Activated CD4-positive, alpha-beta T cell treated with anti-CD3 and anti-CD28 coated beads for 36 hours (primary cell): ENCODE measurements at regions not wholly inside any gene's neighbourhood (a gene's known extent, or its start where the extent isn't known, plus 50 kb on each side); places are given as distances from the start of the nearest gene placed in this dataset.

Experiments
- ATAC-seq: fragments of 200-7000 bp; cut with Tn5 transposase; one replicate; pipeline ENCODE4 v1.10.0; 2021; ENCODE audit warnings: mild to moderate bottlenecking, moderate library complexity
- CTCF ChIA-PET: fragments of 350-600 bp; sonication (Branson Sonifier 250); formaldehyde crosslinking; loops from one replicate; lab custom pipeline; 2021; ENCODE audit warnings: antibody characterized with exemption; lab: Charles Lee
- POLR2A ChIA-PET: fragments of 350-600 bp; sonication (Branson Sonifier 250); formaldehyde crosslinking; loops from one replicate; lab custom pipeline; 2021; ENCODE audit warnings: antibody characterized with exemption, inconsistent platforms; lab: Charles Lee
- DNase-seq: peaks from one replicate; pipeline ENCODE4 v3.0.0-alpha.2; 2020
- H3K27ac Mint-ChIP-seq: one replicate; pipeline ENCODE4 v1.8.0; 2021; ENCODE audit warnings: mixed read lengths
- H3K27me3 Mint-ChIP-seq: one replicate; pipeline ENCODE4 v1.8.0; 2021; ENCODE audit warnings: mixed read lengths
- H3K36me3 Mint-ChIP-seq: one replicate; pipeline ENCODE4 v1.8.0; 2021; ENCODE audit warnings: low read depth, mixed read lengths
- H3K4me1 Mint-ChIP-seq: one replicate; pipeline ENCODE4 v1.8.0; 2021; ENCODE audit warnings: mixed read lengths
- H3K4me3 Mint-ChIP-seq: one replicate; pipeline ENCODE4 v1.8.0; 2021; ENCODE audit warnings: mild to moderate bottlenecking, moderate library complexity, mixed read lengths
- H3K9me3 Mint-ChIP-seq: one replicate; pipeline ENCODE4 v1.8.0; 2021; ENCODE audit warnings: low read depth, mixed read lengths
- intact Hi-C, 2 experiments: fragments of 100-400 bp; cut with DNase I in 1 of 2; cut with micrococcal nuclease in 1 of 2; formaldehyde crosslinking; loops; one replicate each; pipeline versions ENCODE4 v1.14.2 to v1.15.1; 2022 to 2024; cut with DNase I, micrococcal nuclease

GRCh38 chrX:7789200-7789599, 53.8 kb upstream of the VCX start:
- H3K27ac Mint-ChIP-seq = no peak overlapping the region

DNA sequence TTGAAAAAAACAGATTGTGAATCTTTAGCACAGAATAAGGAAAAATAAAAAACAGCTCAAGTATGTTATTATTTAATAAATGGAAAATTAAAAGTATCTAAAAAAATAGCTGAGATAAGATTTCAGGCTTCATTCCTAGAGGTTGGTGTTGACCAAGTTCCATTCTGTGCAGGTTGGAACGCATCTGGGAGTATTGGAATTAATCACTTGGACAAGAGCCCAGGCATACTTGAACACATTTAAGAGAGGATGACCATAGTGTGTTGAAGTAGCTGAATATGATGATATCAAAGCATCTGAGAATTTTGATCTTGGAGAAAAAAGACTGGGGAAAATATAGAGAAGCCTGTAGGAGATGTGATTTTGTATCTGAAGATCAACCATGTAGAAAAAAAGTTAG, 54.6 kb upstream of the VCX start:
- Mint-ChIP-seq H3K4me3 (no peak overlapping the region), H3K4me1 (no peaks in the 10 kb centered on the region), H3K36me3 (no peaks in the 10 kb centered on the region), H3K27me3 (no peaks in the 10 kb centered on the region), H3K9me3 (peaks cover 4% of the 10 kb centered on the region), H3K27ac (no peak overlapping the region)
- intact Hi-C loops = no loop called here
- ChIA-PET CTCF (interaction anchor here (0.6 to 0.7 kb wide), 2 partner anchors 348 to 798 kb away, joined by 3 read pairs; no protein-coding TSS in a partner anchor), POLR2A (no interaction called here)
- ATAC-seq (no peak), DNase-seq (no peak)

More at GRCh38 chrX:7789200-7789599, 53.8 kb upstream of the VCX start:
- no peak overlapping the region for H3K4me3 Mint-ChIP-seq
- ATAC-seq (no peak), DNase-seq (no peak)
- H3K27me3 Mint-ChIP-seq = no peaks in the 10 kb centered on the region
- intact Hi-C loops = no loop called here
- H3K4me1 Mint-ChIP-seq = no peaks in the 10 kb centered on the region
- peaks cover 2% of the 10 kb centered on the region for H3K9me3 Mint-ChIP-seq
- POLR2A ChIA-PET = no interaction called here
- H3K36me3 Mint-ChIP-seq = no peaks in the 10 kb centered on the region
- CTCF ChIA-PET = interaction anchor here (0.7 kb wide), 1 partner anchor 349 kb away, joined by 3 read pairs; no protein-coding TSS in a partner anchor

DNA sequence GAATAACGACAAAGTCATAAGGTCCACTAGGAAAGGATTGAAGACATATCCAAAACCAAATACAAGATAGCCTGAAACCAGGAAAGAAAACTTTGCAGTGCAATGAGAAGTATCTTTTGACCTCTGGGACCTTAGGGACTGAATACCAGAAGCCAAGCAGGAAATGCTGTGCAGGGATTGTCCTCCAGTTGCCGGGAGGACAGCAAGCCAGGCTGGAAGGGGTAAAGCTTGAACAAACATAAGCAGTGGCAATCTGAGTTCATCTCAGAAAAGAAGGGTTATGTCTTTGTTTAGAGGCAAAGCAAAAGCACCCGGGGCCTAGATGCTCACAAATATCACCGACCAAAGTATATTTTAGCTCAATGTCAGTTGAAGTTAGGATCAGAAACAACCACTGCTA, 55.3 kb upstream of the VCX start:
- intact Hi-C loops = no loop called here
- H3K27ac Mint-ChIP-seq = no peak overlapping the region
- H3K36me3 Mint-ChIP-seq = no peaks in the 10 kb centered on the region
- no peaks in the 10 kb centered on the region for H3K4me1 Mint-ChIP-seq
- peaks cover 4% of the 10 kb centered on the region for H3K9me3 Mint-ChIP-seq
- ATAC-seq (no peak), DNase-seq (no peak)
- no peaks in the 10 kb centered on the region for H3K27me3 Mint-ChIP-seq
- no peak overlapping the region for H3K4me3 Mint-ChIP-seq
- ChIA-PET POLR2A (no interaction called here), CTCF (interaction anchor here (0.6 kb wide), 1 partner anchor 797 kb away, joined by 3 read pairs; no protein-coding TSS in a partner anchor)

DNA sequence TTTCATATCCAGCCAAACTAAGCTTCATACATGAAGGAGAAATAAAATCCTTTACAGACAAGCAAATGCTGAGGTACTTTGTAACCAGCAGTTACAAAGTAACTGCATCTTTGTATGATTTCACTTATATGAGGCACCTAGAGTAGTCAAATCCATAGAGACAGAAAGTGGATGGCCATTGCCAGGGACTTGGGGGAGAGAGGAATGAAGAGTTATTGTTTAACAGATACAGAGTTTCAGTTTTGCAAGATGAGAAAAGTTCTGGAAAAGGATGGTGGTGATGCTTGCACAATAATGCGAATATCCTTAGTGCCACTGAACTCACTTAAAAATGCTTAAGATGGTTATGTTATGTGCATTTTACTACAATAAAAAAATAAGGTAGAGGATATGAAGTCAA, 58.4 kb upstream of the VCX start:
- POLR2A ChIA-PET = no interaction called here
- Mint-ChIP-seq H3K36me3 (no peaks in the 10 kb centered on the region), H3K4me1 (no peaks in the 10 kb centered on the region), H3K27me3 (no peaks in the 10 kb centered on the region), H3K27ac (no peak overlapping the region), H3K4me3 (no peak overlapping the region), H3K9me3 (peaks cover 2% of the 10 kb centered on the region)
- CTCF ChIA-PET = no interaction called here
- intact Hi-C loops = no loop called here
- no peak for DNase-seq
- ATAC-seq = no peak

DNA sequence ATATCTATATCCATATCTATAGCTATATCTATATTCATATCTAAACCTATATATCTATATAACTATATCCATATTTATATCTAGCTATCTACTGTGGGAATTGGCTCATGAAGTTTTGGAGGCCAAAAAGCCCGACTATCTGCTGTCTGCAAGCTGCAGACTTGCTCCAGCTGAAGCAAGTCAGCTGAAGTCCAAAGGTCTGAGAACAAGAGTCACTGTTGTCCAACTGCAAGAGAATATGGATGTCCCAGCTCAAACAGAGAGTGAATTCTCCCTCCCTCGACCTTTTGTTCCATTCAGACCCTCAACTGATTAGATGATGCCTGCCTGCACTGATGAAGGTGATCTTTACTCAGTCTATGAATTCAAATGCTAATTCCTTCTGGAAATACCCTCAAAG, 63.3 kb upstream of the VCX start:
- intact Hi-C loops = no loop called here
- ATAC-seq (no peak), DNase-seq (no peak)
- POLR2A ChIA-PET = no interaction called here
- H3K4me3 Mint-ChIP-seq = no peak overlapping the region
- H3K4me1 Mint-ChIP-seq = no peaks in the 10 kb centered on the region
- H3K36me3 Mint-ChIP-seq = no peaks in the 10 kb centered on the region
- CTCF ChIA-PET = no interaction called here
- H3K9me3 Mint-ChIP-seq = peaks cover 2% of the 10 kb centered on the region
- no peak overlapping the region for H3K27ac Mint-ChIP-seq
- H3K27me3 Mint-ChIP-seq = no peaks in the 10 kb centered on the region

- no peaks in the 10 kb centered on the region for H3K4me1 Mint-ChIP-seq
- no peak overlapping the region for H3K4me3 Mint-ChIP-seq
- DNase-seq (no peak), ATAC-seq (no peak)
- peaks cover 2% of the 10 kb centered on the region for H3K9me3 Mint-ChIP-seq
- CTCF ChIA-PET = no interaction called here
- POLR2A ChIA-PET = no interaction called here
- no peaks in the 10 kb centered on the region for H3K27me3 Mint-ChIP-seq
- H3K36me3 Mint-ChIP-seq = no peaks in the 10 kb centered on the region
- H3K27ac Mint-ChIP-seq = no peak overlapping the region
- intact Hi-C loops = no loop called here
Observed at GRCh38 chrX:7775987-7776386, 67.0 kb upstream of the VCX start.

DNA sequence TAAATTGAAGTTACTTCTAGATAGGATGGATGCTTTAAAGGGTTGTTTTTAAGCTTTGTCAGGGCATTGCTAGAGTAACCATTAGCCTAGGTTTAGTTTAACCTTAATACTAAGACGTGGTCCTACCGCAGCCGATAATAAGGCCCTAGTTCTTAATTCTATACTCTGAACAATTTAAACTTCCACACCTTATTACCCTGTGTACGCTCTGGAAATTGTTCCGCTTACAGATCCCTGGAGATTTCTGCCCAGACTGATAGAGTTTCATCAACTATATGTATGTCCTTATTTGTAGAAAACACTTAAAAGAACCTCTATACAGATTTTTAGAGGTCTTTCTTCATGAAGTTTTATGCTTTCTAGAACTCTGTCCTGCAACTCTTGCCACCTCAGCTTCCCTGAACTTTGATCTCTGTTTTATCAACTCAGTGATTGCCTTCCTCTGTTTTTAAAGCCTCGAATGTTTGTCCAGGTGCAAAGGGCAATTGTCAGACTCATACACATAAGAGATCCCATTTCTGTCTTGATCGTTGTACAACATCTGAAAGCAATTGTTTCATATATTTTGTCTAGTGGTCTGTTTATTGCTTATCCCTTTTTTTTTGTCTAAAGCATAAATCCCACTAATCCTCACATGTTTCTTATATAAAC, 71.1 kb upstream of the VCX start:
- peaks cover 2% of the 10 kb centered on the region for H3K9me3 Mint-ChIP-seq
- no peaks in the 10 kb centered on the region for H3K4me1 Mint-ChIP-seq
- H3K27ac Mint-ChIP-seq = no peak overlapping the region
- intact Hi-C loops = no loop called here
- DNase-seq (no peak), ATAC-seq (no peak)
- H3K4me3 Mint-ChIP-seq = no peak overlapping the region
- no peaks in the 10 kb centered on the region for H3K27me3 Mint-ChIP-seq
- ChIA-PET CTCF (no interaction called here), POLR2A (no interaction called here)
- H3K36me3 Mint-ChIP-seq = no peaks in the 10 kb centered on the region

DNA sequence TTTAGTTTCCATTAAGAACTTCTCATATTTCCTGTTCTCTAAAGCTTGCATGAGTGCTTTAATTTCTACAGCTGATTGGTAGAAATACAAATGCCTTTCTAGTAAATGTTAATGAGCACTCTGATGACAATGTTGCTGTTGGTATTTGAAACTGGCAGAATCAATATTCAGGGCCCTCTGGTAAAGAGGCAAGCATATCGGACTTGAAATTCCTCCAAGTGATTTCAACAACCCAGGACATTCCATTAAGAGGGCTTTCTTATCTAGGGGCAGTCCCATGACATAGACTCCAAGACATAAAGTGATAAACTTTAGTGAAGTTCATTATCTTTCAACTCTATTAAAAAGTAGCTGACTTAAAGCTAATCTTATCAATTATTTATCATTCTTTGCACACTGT, 83.1 kb upstream of the VCX start:
- intact Hi-C loops = no loop called here
- H3K36me3 Mint-ChIP-seq = no peaks in the 10 kb centered on the region
- H3K27ac Mint-ChIP-seq = no peak overlapping the region
- POLR2A ChIA-PET = no interaction called here
- no peaks in the 10 kb centered on the region for H3K4me1 Mint-ChIP-seq
- H3K9me3 Mint-ChIP-seq = no peaks in the 10 kb centered on the region
- no peak for DNase-seq
- CTCF ChIA-PET = no interaction called here
- no peak for ATAC-seq
- peaks cover 2% of the 10 kb centered on the region for H3K27me3 Mint-ChIP-seq
- no peak overlapping the region for H3K4me3 Mint-ChIP-seq

- Mint-ChIP-seq H3K4me1 (no peaks in the 10 kb centered on the region), H3K4me3 (no peak overlapping the region), H3K27ac (no peak overlapping the region), H3K36me3 (no peaks in the 10 kb centered on the region), H3K9me3 (no peaks in the 10 kb centered on the region), H3K27me3 (no peaks in the 10 kb centered on the region)
- ChIA-PET CTCF (no interaction called here), POLR2A (interaction anchor here (0.7 kb wide), 1 partner anchor 49 kb away, joined by 3 read pairs; no protein-coding TSS in a partner anchor)
- intact Hi-C loops = no loop called here
- no peak for DNase-seq
- ATAC-seq = no peak
Observed at GRCh38 chrX:7746856-7747255, 96.1 kb upstream of the VCX start.

DNA sequence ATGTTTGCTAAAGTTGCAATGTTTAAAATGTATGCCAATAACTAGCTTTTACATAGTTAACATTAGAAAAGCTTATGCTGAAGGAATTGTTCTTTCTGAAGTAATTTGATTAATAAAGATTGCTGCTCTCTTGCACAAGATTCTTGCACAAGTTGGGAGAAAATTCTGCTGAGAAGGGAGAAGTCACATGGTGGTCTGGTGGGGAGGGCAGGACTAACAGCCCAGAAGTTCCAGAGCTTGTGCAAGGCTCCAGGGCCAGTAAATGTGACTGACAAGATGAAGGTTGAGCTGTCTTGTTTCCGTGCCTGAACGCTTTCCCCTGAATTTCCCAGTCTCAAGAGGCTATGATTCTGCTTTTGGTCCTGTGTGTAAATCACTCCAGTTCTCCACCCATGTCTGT, 112.9 kb upstream of the VCX start:
- intact Hi-C loops = no loop called here
- Mint-ChIP-seq H3K4me3 (no peak overlapping the region), H3K27ac (no peak overlapping the region), H3K4me1 (no peaks in the 10 kb centered on the region), H3K9me3 (no peaks in the 10 kb centered on the region), H3K36me3 (no peaks in the 10 kb centered on the region), H3K27me3 (no peaks in the 10 kb centered on the region)
- ATAC-seq (no peak), DNase-seq (no peak)
- ChIA-PET CTCF (no interaction called here), POLR2A (no interaction called here)

DNA sequence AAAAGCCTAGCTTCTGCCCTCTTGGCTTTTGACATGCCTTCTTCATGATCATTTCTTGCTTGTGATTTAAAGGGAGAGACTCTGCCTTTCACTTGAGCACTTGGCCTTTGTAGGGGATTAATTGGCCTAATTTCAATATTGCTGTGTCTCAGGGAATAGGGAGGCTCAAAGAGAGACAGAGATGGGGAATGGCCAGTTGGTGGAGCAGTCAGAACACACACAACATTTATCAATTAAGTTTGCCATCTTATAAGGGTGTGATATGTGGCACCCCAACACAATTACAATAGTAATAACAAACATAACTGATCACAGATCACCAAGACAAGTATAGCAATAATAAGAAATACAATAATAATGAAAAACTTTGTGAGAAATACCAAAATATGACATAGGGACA, 122.5 kb upstream of the VCX start:
- ChIA-PET POLR2A (no interaction called here), CTCF (no interaction called here)
- DNase-seq = no peak
- H3K4me3 Mint-ChIP-seq = no peak overlapping the region
- H3K36me3 Mint-ChIP-seq = no peaks in the 10 kb centered on the region
- no peak for ATAC-seq
- H3K27ac Mint-ChIP-seq = no peak overlapping the region
- no peaks in the 10 kb centered on the region for H3K27me3 Mint-ChIP-seq
- H3K9me3 Mint-ChIP-seq = no peaks in the 10 kb centered on the region
- H3K4me1 Mint-ChIP-seq = no peaks in the 10 kb centered on the region
- intact Hi-C loops = no loop called here

GRCh38 chrX:7714351-7714750, 128.6 kb upstream of the VCX start:
- no peak for ATAC-seq
- intact Hi-C loops = no loop called here
- Mint-ChIP-seq H3K4me1 (no peaks in the 10 kb centered on the region), H3K27me3 (no peaks in the 10 kb centered on the region), H3K36me3 (no peaks in the 10 kb centered on the region), H3K27ac (no peak overlapping the region), H3K9me3 (no peaks in the 10 kb centered on the region), H3K4me3 (no peak overlapping the region)
- DNase-seq = no peak
- ChIA-PET POLR2A (no interaction called here), CTCF (no interaction called here)
